8988T (cell line): ENCODE measurements at regions not wholly inside any gene's neighbourhood (a gene's known extent, or its start where the extent isn't known, plus 50 kb on each side); places are given as distances from the start of the nearest gene placed in this dataset.
"Not testable (repeated sequence)": the region's sequence is repeated elsewhere in the genome, so short reads cannot be mapped to it uniquely, and the experiment has no call there.

Source experiments
- DNase-seq: peaks from one replicate; pipeline ENCODE4 v3.0.0; 2011

DNA sequence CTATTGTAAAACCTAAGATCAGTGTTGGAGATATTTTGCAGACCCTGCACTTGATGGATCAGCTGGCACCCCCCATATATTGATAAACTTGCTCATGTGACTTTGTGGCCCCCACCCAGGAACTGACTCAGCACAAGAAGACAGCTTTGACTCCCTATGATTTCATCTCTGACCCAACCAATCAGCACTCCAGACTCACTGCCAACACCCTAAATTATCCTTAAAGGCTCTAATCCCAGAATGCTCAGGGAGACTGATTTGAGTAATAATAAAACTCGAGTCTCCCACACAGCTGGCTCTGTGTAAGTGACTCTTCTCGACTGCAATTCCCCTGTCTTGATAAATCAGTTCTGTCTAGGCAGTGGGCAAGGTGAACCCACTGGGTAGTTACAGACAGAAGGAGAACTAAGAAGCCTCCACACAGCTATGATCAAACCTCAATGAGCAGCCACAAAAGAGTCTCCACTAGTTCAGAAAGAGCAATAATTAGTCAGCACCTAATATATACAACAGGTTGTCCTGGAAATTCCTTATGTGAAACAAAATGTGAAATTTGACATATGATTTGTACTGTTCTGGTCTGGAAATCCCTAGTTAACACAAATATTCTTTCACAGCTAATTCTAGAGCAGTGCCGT is 52.2 kb downstream of the ACTL7B start:
- DNase-seq, result no peak

DNA sequence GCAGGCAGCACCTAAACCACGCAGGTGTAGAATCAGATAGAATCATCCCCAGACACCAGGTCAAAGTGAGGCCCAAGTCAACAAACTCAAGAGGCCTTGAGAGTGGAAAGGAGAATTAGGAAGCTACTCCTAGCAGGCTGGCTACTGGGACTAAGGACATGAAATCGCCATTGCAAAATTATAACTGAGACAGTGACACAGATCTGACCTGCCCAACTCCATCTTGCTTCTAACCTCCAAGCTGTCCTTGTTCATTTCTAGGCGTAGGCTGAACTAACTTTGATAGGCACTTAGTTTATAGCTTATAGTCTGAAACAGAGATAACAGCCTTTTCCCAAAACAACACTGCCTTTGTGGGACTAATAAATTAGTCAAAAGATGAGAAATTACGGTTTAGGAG is 52.8 kb downstream of the ACTL7B start:
- no peak for DNase-seq

DNA sequence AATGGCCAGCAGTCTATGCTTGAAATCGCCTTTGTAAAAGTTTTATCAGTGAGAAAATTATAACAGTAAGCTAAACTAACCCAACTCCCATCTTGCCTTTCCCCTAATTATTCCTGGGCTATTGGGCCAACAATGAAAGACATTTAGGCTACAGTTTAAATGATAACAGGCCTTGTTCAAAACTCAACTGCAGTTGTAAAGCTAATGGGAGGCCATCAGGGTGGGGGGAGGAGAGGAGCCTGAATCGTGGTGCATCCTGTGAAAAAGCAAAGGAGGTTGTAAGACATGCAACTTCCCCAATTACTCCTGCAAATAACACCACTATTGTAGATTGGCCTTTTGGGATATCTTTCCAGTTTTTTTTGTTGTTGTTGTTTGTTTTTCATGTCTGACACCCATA is 53.8 kb downstream of the ACTL7B start:
- DNase-seq, result no peak

DNA sequence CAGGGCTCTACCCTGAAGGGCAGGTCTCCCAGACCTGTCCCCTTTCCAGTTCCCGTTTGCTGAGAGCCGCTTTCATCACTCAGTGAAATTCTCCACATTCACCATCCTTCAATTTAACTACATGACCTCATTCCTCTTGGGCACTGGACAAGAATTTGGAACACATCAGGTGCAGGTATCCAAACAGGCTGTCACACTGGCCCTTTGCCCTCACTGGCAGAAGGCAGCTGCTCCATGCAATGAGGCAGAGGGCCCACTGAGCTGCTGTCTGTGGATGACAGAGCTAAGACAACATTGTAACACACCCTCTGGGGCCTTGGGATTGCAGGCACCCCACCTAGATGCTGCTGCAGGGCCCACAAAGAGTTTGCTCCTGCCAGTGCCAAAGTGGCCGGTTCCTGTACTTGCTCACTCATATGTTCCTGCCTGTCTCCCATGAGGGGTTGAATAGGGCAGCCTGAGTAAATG is 55.1 kb downstream of the ACTL7B start:
- no peak for DNase-seq

DNA sequence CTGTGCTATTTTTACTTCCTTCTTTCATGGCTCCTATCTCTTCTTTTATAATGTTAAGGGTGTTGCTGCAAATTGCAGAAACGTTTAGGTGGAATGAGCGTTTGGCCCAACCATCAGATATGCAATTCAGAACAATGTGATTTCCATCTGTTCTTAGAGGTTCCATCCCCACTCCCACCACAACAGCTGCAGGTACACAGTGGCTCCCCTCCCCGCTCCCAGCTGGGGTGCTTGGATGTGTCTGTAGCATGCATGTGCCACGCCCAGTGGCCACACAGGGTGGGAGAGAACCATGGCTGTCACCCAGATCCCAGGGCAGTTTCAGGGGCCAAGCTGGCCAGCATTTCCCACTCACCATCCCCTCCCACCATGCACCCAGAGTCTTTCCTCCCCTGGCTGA is 62.2 kb downstream of the ACTL7B start:
- no peak for DNase-seq

DNA sequence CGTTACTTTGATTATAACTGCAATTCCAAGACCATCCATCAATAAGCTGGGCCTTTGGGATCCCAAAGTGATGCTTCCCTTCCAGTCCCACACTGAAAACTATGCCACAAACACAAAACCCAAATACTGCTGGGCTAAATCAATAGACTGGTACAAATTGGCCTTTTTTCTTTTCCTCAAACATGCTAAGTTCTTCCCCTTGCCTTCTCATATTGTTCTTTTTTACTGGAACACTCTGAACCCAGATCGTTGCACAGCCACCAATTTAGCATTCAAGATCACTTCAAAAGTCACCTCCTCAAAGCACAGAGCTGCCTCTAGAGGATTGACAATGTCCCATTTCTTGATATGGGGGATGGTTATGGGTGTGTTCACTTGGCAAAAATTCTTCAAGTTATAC is 66.0 kb downstream of the ACTL7B start:
- no peak for DNase-seq

DNA sequence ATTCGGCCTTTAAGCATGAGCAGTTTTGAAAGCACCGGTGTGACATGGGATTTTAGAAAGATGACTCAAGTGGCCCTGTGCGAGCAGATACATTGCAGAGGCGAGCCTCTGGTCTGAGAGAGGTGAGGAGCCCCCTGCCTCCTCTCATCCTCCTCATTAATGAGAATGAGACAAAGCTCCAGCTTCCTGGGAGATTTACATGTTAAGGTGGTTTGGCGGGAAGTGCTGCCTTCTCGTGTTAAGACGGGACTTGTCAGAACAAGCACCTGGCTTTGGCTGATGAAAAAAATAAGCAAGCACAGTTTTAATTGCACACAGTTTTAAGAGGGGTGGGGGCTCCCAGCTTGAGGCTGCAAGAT is 68.1 kb downstream of the ACTL7B start:
- DNase-seq, result no peak

DNA sequence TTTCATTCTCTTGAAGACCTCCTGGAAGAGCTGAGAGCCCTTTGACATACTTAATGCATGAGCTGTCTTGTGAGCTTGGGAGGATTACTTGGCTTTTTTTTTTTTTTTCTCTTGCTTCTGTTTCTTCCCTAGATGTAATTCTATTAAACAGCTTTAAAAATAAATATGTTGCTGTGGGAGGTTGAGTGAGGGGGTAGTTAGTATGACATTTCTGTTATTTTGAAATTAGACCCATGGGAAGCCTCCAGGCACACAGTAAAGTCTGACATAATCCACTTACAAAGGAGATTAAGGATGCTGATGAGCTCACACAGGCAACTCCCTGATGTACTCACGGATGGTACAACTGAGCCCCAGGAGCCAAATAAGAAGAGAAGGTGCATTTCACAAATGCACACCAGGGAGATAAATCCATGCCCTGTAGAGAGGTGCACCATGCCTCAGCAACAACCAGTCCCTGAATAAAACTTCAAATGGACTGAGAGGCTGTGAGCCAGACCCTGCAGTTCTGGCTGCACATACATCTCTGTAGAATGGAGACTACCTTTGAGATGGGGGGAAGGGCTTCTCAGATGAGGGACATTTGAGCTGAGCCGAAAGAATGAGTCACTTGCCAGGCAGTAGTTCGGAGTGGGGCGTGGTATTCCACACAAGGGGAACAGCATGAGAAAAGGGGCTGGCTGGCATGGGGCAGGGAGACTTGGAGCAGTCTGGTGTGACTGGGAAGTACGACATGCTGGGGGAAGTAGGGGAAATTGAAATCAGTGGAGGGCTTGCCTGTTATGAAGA is 68.7 kb downstream of the ACTL7B start:
- no peak for DNase-seq

DNA sequence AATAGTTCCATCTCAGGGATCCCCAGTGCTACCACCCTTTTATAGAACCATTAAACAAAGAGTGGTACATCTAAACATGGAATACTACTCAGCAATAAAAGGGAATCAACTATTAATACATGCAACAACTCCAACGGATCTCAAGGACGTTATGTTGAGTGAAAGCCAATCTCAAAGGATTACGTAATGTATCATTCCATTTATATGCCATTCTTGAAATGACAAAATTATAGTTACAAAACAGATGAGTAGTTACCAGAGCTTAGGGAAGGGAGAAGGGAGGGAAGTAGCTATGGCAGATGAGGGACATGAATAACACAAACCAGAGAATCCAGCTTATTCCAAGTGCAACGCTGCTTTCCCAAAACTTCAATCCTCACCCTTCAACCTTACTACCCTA is 69.5 kb downstream of the ACTL7B start:
- DNase-seq, result no peak

DNA sequence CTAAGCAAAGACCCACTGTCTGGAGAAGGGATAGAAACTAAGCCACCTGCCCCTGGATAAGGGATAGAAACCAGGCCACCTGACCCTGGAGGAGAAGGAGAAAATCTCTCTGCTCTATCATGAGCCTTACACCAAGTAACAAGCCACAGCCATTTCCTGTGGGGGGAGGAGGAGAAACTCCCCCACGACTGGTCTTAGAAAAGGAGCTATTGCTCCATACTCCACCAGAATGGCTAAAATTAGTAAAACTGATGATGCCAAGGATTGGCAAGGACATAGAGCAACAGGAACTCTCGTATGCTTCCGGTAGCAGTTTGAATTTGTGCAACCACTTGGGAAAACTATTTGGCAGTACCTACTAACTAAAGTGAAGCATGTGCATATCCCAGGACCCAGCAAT is 70.8 kb downstream of the ACTL7B start:
- DNase-seq, result no peak

DNA sequence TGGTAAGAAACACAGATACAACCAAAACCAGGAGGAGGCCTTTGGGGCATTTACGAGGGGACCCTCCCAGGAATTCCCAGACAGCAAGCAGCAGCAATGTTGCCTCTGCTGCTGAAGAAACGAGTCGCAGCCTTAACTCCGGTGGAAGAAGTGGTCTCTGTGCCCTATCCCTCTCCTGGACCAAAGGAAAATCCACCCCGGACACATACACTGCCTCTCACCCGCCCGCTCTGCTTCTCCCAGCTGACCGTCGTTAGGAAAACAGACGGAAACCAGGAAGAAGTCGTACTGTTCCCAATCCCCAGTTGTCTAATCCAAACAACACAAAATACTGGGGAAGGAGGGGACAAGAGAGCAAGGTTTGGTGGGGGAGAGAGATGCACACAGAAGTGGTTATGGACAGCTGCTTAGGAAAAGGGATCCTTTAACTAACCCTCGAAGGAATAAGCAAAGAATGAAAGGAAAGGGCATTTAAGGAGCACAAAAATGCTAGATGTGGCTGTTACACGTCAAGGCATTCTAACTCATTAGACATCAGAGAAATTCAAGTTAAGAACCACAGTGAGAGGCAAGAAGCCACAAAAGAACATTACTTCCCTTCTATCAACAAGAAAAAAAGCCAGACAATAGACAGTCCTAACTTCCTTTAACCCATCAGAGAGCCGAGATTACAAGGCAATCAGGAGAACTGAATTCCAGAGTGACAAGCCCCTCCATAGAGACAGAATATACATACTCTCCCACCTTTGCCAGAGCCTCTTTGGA is 71.9 kb downstream of the ACTL7B start:
- DNase-seq, result no peak

DNA sequence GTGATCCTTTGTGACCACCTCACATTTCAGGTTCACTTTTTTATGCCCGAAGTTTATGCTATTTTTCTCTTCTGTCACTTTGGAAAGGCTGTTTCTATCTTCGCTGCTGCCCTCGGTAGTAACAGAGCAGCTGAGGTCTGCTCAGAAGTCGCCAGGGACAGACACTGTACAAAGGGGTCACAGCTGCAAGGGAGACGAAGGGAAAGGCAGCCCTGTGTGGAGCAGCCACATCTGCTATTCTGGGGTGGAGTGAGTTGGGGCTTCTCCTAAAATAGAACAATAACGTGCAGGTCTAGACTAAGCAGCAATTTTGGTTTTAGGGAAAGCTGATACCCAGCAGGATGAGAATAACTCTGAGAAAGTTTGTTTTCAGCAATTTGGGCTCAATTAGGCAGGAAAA is 72.5 kb downstream of the ACTL7B start:
- DNase-seq, result no peak

DNA sequence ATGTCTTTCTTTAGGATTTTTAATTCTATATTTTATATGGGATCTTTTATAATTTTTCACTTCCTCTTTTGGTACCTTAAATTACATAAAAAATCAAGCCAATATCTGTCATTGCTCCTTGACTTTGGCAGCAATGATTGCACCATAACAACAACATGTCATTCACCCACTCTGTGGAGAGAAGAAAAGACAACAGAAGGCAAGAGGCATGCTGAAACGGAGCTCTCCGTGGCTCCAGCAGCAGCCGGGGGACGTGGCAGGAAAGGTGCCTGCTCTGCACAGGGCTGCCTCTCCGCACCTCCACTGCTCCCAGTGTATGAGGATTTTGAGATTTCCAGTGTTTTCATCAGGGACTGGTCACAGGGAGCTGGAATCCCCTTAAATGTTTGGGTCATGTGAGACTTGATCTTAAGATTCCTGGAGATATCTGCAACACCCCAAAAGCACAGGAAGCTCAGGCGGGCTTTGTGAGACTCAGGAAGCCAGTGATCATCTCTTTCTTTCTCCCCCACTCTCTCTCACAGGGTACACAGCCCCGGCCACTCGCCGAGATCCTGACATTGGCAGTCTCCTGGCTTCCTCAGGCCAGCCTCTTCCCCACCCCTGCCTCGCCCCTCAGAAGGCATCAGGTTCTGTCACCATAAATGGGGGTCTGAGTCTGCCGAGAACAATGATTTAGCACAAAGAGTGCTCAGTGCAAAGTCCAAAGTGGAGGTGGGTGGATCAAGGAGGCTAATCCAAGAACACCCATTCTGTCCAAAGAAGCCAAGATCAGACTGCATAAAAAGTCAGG is 74.6 kb downstream of the ACTL7B start:
- DNase-seq, result no peak

DNA sequence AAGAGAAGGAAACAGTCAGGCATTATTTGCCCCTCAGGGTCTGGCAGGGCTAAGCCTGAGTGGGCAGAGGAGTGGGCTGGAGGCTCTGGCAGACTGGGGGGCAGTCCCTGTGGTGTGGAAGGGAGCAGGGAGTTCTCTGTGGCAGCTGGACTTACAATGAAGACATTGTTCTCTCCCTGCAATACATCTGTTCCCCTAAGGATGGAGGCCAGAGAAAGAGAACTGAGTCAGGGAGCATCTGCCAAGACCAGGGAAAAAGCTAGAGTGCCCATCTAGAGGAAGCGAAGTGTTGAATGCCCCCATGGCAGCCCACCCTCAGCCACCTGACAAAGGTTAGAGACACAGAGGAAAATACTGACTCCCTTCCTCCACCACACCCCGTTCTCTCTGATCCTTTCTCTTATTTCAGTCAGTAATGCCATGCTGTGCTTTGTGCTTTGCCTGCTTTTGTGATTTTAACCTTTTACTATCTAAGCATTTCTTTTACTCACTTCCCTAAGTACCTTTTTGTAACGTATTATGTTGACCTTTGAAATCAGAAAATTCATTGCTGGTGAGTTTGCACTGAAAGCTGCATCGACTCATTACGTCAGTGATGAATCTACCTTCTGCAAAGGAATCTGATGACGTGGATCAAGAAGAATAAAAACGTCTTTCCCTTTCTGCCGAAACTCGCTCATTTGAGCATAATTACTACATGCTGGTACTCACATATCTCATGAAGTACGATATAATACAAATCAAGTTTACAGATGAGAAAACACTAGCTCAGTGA is 76.0 kb downstream of the ACTL7B start:
- DNase-seq, result no peak

DNA sequence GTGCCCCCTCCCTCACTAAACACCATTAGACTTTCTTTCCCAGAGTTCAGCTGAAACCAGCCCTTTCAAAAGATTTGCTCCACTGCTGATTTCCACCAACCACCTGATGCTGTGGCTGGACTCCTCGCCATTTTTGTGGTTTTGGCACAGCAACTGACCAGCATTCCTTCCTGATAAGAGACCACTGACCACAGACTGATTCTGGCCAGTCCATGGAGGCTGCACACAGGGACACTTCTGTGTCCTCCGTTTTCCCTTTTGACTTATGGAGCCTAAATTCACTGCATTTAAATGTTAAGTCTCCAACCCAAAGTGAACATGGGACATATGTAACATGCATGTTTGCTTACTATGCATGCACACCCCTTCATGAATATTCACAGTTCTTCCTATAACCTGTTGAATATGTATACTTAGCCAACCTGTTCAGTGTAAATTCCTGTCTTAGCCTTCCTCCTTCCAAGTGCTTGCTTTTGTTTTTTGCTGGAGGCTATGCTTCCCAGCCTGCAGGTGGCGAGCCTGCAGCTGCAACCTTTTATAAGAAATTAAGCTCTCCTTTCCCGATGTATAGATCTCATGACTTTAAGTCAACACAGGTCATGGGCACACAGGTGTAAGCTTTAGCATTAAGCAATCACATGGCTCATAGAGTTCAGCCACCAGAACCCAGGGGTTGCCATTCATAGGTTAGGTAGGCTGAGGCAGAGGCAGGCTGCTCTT is 78.7 kb downstream of the ACTL7B start:
- DNase-seq, result no peak

DNA sequence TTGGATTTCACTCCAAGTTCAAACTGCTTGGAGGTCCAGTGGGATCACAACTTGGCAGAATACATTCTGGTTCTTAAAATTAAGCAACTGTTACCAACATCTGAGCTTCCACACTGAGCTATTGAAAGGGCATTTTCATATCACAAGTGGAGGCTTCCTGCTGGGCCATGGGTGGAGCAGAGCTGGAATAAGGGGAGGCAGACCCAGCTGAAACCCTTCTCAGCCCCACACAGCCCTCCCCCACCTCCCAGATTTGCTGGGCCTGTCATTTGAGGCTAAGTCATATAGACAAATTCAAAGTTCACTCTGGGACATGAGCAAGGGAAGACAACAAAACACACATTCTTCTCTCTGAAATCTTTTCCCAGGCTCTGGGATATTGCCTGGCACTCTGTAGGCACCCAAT is 79.9 kb downstream of the ACTL7B start:
- DNase-seq, result no peak

DNA sequence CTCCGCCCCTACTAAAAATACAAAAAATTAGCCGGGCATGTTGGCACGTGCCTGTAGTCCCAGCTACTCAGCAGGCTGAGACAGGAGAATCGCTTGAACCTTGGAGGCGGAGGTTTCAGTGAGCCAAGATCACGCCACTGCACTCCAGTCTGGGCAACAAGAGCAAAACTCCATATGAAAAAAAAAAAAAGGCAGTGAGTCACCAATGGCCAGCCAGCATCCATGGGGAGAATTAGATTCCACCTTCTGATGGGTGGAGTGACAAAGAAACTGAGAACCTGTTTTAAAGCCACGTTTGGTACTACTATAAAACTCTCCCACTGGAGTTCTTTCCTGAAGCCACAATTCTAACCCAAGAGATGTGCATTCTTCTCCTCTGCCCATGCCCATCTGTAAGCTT is 81.7 kb downstream of the ACTL7B start:
- not testable (repeated sequence) for DNase-seq

DNA sequence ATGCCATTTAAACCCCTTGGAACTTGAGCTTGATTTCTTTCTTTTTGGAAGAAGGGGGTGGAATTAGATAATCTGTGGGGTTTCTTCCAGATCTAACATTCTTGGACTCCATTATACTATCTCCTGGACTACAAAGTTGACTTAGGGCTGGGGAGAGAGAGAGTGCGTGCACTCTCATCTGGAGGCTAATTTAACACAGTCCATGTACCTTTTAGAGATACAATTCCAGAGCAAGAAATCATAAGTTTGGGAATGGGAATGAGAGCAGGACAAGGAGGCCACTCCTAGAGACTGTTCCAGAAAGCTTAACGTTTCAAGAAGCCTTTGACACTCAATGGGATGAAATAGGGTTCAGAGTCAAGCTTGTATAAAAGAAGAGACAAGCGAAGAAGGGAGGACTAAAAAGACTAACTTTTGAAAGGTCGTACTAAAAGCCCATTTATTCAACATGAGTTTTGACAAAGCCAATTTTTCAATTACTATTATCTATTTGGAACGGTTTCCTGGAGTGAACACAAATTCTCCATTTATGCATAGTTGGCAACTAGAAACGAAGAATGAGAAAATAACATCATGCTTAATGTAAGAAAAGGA is 83.4 kb downstream of the ACTL7B start:
- DNase-seq, result no peak

DNA sequence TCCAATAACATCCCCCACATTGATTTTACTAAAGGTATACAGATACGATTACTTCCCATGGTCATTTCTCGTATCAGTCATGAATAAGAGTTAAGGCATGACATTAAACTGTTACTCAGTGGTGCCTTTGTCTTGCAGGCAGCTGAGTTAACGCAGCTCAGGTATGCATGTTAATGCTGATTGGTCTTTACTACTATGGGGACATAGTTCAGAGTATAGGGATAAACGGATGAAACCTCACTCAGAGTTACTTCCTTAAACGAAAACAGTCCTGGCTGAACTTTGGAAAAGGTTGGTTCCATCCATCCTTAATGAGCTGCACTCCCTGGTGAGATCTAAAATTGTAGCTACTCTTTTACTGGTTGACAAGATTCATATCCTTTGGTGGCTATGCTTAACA is 87.0 kb downstream of the ACTL7B start:
- DNase-seq, result no peak

DNA sequence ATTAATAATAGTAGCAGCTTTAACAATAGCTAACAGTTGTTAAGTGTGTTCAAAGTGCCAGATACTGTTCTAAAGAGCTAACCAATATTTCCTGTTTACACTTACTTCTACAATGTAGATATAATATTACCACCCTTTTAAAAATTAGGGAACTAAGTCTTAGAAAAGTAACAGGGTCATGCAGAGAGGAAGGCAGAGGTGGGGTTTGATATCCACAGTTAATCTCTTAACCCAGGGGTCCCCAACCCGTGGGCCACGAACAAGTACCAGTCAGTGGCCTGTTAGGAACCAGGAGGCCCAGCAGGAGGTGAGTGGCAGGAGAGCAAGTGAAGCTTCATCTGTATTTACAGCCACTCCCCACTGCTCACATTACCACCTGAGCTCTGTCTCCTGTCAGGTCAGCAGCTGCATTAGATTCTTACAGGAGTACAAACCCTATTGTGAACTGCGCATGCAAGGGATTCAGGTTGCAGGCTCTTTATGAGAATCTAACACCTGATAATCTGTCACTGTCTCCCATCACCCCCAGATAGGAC is 89.1 kb downstream of the ACTL7B start:
- no peak for DNase-seq

DNA sequence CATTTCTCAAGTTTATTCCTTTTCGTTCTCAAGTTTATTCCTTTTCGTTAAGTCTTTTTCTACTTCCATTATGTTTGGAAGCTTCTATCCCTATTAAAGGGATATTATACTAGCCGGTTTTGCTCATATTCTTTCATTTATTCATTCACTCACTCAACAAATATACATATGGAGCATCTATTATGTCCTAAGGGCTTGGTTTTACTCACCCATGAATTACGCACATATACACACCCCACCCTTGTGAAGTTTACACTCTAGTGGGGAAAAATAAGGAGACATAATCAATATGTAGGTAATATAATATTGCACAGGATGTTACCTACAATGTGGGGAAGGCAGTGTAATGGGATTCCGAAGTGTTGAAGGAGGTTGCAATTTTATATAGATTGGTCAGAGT is 90.5 kb downstream of the ACTL7B start:
- DNase-seq, result no peak
